Liver (tissue), 8 donors: ENCODE measurements at regions not wholly inside any gene's neighbourhood (a gene's known extent, or its start where the extent isn't known, plus 50 kb on each side); places are given as distances from the start of the nearest gene placed in this dataset.

ENCODE experiments used
- DNase-seq: peaks from one replicate; pipeline ENCODE4 v3.0.0-alpha.2; 2017; ENCODE audit warnings: low spot score
- H3K27ac ChIP-seq, 2 donors: one replicate each; pipeline ENCODE4 v1.7.0; 2013; ENCODE audit warnings: inconsistent platforms in 2 of 2, low read length in 2 of 2, control low read depth in 1 of 2, low read depth in 1 of 2, mild to moderate bottlenecking in 1 of 2
- H3K27me3 ChIP-seq, 4 donors: one replicate each; pipeline versions ENCODE4 v1.6.1 to v1.7.0; 2013; ENCODE audit warnings: low read length in 3 of 4, inconsistent platforms in 1 of 4, mild to moderate bottlenecking in 1 of 4, moderate library complexity in 1 of 4; ENCODE audit not compliant: control insufficient read depth in 4 of 4, insufficient read depth in 4 of 4
- H3K36me3 ChIP-seq, 4 donors: one replicate each; pipeline versions ENCODE4 v1.6.1 to v1.7.0; 2013; ENCODE audit warnings: low read length in 3 of 4, mild to moderate bottlenecking in 3 of 4, low read depth in 1 of 4, moderate library complexity in 1 of 4; ENCODE audit not compliant: control insufficient read depth in 4 of 4, insufficient read depth in 3 of 4
- H3K4me1 ChIP-seq, 4 donors: one replicate each; pipeline versions ENCODE4 v1.6.1 to v1.7.0; 2013; ENCODE audit warnings: low read length in 3 of 4, mild to moderate bottlenecking in 3 of 4, moderate library complexity in 1 of 4; ENCODE audit not compliant: control insufficient read depth in 4 of 4, insufficient read depth in 4 of 4
- H3K4me3 ChIP-seq, 3 donors: one replicate each; pipeline versions ENCODE4 v1.6.1 to v1.7.0; 2013; ENCODE audit warnings: low read length in 3 of 3, control low read depth in 1 of 3, low read depth in 1 of 3, mild to moderate bottlenecking in 1 of 3
- H3K9ac ChIP-seq, 2 donors: one replicate each; pipeline ENCODE4 v1.7.0; 2013; ENCODE audit warnings: low read length in 2 of 2, mild to moderate bottlenecking in 2 of 2, moderate library complexity in 2 of 2, control low read depth in 1 of 2, low read depth in 1 of 2
- H3K9me3 ChIP-seq, 4 donors: one replicate each; pipeline versions ENCODE4 v1.6.1 to v1.7.0; 2013; ENCODE audit warnings: low read length in 3 of 4; ENCODE audit not compliant: control insufficient read depth in 4 of 4
- ATF3 ChIP-seq: IDR thresholded peaks from 2 replicates; pipeline ENCODE4 v1.6.1; 2016; ENCODE audit warnings: antibody characterized with exemption
- CTCF ChIP-seq: fragments of 150-350 bp; IDR thresholded peaks from 2 replicates; pipeline ENCODE4 v1.5.1; 2017; ENCODE audit warnings: improper control_type of control experiment, low read depth, low read length; ENCODE audit not compliant: missing input control
- EGR1 ChIP-seq, 2 donors: IDR thresholded peaks; 2 replicates each; pipeline ENCODE4 v1.6.1; 2016 to 2018; ENCODE audit warnings: antibody characterized with exemption in 2 of 2, low read depth in 2 of 2
- FOXA1 ChIP-seq: IDR thresholded peaks from 2 replicates; pipeline ENCODE4 v1.6.1; 2016; ENCODE audit warnings: antibody characterized with exemption
- FOXA2 ChIP-seq: IDR thresholded peaks from 2 replicates; pipeline ENCODE4 v1.6.1; 2016; ENCODE audit warnings: antibody characterized with exemption
- GABPA ChIP-seq, 2 donors: IDR thresholded peaks in 1 of 2; conservative IDR thresholded peaks in 1 of 2; 2 replicates each; pipeline ENCODE4 v1.6.1; 2016; ENCODE audit warnings: antibody characterized with exemption in 2 of 2, mild to moderate bottlenecking in 1 of 2, moderate library complexity in 1 of 2
- HNF4A ChIP-seq, 2 donors: conservative IDR thresholded peaks; 2 replicates each; pipeline ENCODE4 v1.6.1; 2016; ENCODE audit warnings: antibody characterized with exemption in 2 of 2, mild to moderate bottlenecking in 2 of 2
- HNF4G ChIP-seq: IDR thresholded peaks from 2 replicates; pipeline ENCODE4 v1.6.1; 2016; ENCODE audit warnings: antibody characterized with exemption
- MAX ChIP-seq: IDR thresholded peaks from 2 replicates; pipeline ENCODE4 v1.6.1; 2016; ENCODE audit warnings: antibody characterized with exemption
- NR2F2 ChIP-seq: IDR thresholded peaks from 2 replicates; pipeline ENCODE4 v1.6.1; 2016; ENCODE audit warnings: antibody characterized with exemption
- RAD21 ChIP-seq, 2 donors: IDR thresholded peaks; 2 replicates each; pipeline ENCODE4 v1.6.1; 2016; ENCODE audit warnings: antibody characterized with exemption in 2 of 2, mild to moderate bottlenecking in 2 of 2
- REST ChIP-seq: IDR thresholded peaks from 2 replicates; pipeline ENCODE4 v1.6.1; 2016; ENCODE audit warnings: antibody characterized with exemption, mild to moderate bottlenecking
- RXRA ChIP-seq, 2 donors: IDR thresholded peaks; 2 replicates each; pipeline ENCODE4 v1.6.1; 2017 to 2018; ENCODE audit warnings: antibody characterized with exemption in 2 of 2, mild to moderate bottlenecking in 1 of 2
- YY1 ChIP-seq: IDR thresholded peaks from 2 replicates; pipeline ENCODE4 v1.6.1; 2016; ENCODE audit warnings: antibody characterized with exemption, mild to moderate bottlenecking
- ZBTB33 ChIP-seq: IDR thresholded peaks from 2 replicates; pipeline ENCODE4 v1.6.1; 2016; ENCODE audit warnings: antibody characterized with exemption
- WGBS: extraction: QIAGEN DNeasy Blood & Tissue Kit; methylation state at CpG from one replicate; pipeline ENCODE4 v1.1.7; 2013; 5-methylcytosine and 5-hydroxymethylcytosine counted together
- donor health status: healthy.
- donor health status: healthy.
- donor health status: healthy.
- donor health status: healthy.
- donor health status: healthy.

- Histone ChIP-seq H3K36me3 (no peaks in the 10 kb centered on the region), H3K9me3 (no peaks in the 10 kb centered on the region), H3K4me3 (no peak overlapping the region), H3K27me3 (no peaks in the 10 kb centered on the region), H3K4me1 (no peaks in the 10 kb centered on the region), H3K9ac (no peak overlapping the region), H3K27ac (no peak overlapping the region)
- WGBS = 81% methylated on average over 3 of the region's 3 CpGs
- DNase-seq = no peak
- no peak for TF ChIP-seq REST
- TF ChIP-seq ZBTB33 = no peak
- TF ChIP-seq FOXA1 = no peak
- TF ChIP-seq EGR1 (IDR thresholded peaks at IDR 0.05; ENCODE audit: low read depth in 2 of 2) = no peak
- TF ChIP-seq RAD21 (IDR thresholded peaks at IDR 0.05) = no peak
- TF ChIP-seq HNF4G = no peak
- no peak for TF ChIP-seq MAX
- TF ChIP-seq RXRA (IDR thresholded peaks at IDR 0.05) = no peak
- TF ChIP-seq HNF4A (conservative IDR thresholded peaks at IDR 0.05) = no peak
- no peak for TF ChIP-seq NR2F2
- no peak for TF ChIP-seq CTCF
- TF ChIP-seq GABPA (IDR thresholded peaks at IDR 0.05 in 1 of 2, conservative IDR thresholded peaks at IDR 0.05 in 1 of 2) = no peak
- TF ChIP-seq FOXA2 = no peak
Measured at GRCh38 chr9:82223442-82223841, 234.9 kb downstream of the SPATA31D1 start.

GRCh38 chr9:82231411-82231810, 242.8 kb downstream of the SPATA31D1 start:
- Histone ChIP-seq H3K4me1 (no peaks in the 10 kb centered on the region), H3K4me3 (no peak overlapping the region), H3K36me3 (no peaks in the 10 kb centered on the region), H3K27me3 (no peaks in the 10 kb centered on the region), H3K9me3 (peaks cover 0 to 5% (median 1%) of the 10 kb centered on the region in 4 donors), H3K9ac (no peak overlapping the region), H3K27ac (no peak overlapping the region)
- TF ChIP-seq CTCF (no peak), MAX (no peak), RAD21 (IDR thresholded peaks at IDR 0.05) (no peak), ZBTB33 (no peak), FOXA1 (no peak), GABPA (IDR thresholded peaks at IDR 0.05 in 1 of 2, conservative IDR thresholded peaks at IDR 0.05 in 1 of 2) (no peak), RXRA (IDR thresholded peaks at IDR 0.05) (no peak), ATF3 (no peak), YY1 (no peak), HNF4A (conservative IDR thresholded peaks at IDR 0.05) (no peak)
- no peak for DNase-seq
- 84% methylated on average over 2 of the region's 2 CpGs for WGBS
